HEK293T (cell line): ENCODE measurements at regions not wholly inside any gene's neighbourhood (a gene's known extent, or its start where the extent isn't known, plus 50 kb on each side); places are given as distances from the start of the nearest gene placed in this dataset.

Experiments
- ELF4 ChIP-seq: fragments of 450-650 bp; IDR thresholded peaks from 2 replicates; pipeline ENCODE4 v1.6.1; 2017; ENCODE audit warnings: antibody characterized with exemption
- FOXK2 ChIP-seq: fragments of 450-650 bp; IDR thresholded peaks from 2 replicates; pipeline ENCODE4 v1.6.1; 2016; ENCODE audit warnings: mild to moderate bottlenecking
- FOXM1 ChIP-seq: fragments of 450-650 bp; IDR thresholded peaks from 2 replicates; pipeline ENCODE4 v1.6.1; 2017; ENCODE audit warnings: mild to moderate bottlenecking, borderline replicate concordance
- NFRKB ChIP-seq: fragments of 450-650 bp; IDR thresholded peaks from 2 replicates; pipeline ENCODE4 v1.6.1; 2016; ENCODE audit warnings: mild to moderate bottlenecking, moderate library complexity
- SP1 ChIP-seq: fragments of 450-650 bp; IDR thresholded peaks from 2 replicates; pipeline ENCODE4 v1.6.1; 2017
- SUZ12 ChIP-seq: fragments of 450-650 bp; IDR thresholded peaks from 2 replicates; pipeline ENCODE4 v1.6.1; 2016; ENCODE audit warnings: mild to moderate bottlenecking
- TARDBP ChIP-seq: fragments of 450-650 bp; IDR thresholded peaks from 2 replicates; pipeline ENCODE4 v1.6.1; 2016

DNA sequence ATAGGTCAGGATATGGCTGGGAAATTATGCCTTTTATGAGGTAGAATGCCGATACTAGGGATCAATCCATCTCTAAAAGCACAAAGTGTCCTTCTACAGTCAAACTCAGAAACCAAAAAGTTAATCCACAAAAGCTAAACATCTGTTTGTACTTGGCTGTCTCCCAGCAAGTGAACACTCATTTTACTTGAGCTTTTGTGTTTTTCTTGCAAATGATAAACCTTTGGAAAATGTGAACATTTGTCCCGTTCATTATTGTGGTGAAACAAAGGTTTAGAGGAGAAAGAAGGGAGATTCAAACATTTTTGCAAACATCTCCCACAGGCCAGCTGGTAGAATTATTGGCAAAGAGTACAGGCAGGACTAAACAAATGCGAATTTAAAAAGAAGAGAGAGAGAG is 300.6 kb upstream of the SPANXN1 start:
- TF ChIP-seq TARDBP (no peak), NFRKB (no peak), FOXK2 (no peak), SP1 (no peak), ELF4 (no peak), SUZ12 (no peak), FOXM1 (no peak)
